ENCODE measurements at regions not wholly inside any gene's neighbourhood (a gene's known extent, or its start where the extent isn't known, plus 50 kb on each side); places are given as distances from the start of the nearest gene placed in this dataset.

DNA sequence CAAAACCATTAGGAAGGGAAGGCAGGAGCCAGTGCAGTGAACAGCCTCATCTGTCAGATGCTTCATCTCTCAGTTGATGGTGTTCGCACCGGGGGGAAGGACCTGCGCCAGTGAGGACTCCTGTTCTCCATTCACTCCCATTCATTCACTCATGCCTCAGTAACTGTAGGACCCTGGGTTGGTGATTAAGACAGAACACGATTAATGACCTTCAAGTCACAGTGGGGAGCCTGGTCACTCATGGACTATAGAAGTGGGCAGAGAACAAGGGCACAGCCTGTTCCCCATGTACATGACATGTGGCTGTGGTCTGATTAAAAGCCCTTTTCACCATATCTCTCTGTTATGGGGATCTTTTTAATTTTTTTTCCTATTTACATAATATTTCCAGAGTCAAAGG, 113.3 kb downstream of the RPS12 start:
- TF ChIP-seq, protein P1, sequence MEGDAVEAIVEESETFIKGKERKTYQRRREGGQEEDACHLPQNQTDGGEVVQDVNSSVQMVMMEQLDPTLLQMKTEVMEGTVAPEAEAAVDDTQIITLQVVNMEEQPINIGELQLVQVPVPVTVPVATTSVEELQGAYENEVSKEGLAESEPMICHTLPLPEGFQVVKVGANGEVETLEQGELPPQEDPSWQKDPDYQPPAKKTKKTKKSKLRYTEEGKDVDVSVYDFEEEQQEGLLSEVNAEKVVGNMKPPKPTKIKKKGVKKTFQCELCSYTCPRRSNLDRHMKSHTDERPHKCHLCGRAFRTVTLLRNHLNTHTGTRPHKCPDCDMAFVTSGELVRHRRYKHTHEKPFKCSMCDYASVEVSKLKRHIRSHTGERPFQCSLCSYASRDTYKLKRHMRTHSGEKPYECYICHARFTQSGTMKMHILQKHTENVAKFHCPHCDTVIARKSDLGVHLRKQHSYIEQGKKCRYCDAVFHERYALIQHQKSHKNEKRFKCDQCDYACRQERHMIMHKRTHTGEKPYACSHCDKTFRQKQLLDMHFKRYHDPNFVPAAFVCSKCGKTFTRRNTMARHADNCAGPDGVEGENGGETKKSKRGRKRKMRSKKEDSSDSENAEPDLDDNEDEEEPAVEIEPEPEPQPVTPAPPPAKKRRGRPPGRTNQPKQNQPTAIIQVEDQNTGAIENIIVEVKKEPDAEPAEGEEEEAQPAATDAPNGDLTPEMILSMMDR (IDR thresholded peaks at IDR 0.05 in 8 of 11, conservative IDR thresholded peaks at IDR 0.05 in 3 of 11) = no peak
- TF ChIP-seq POLR2AphosphoS5 (IDR thresholded peaks at IDR 0.05) = no peak

Data from spleen (tissue), 7 donors.